BJ (cell line): ENCODE measurements at regions not wholly inside any gene's neighbourhood (a gene's known extent, or its start where the extent isn't known, plus 50 kb on each side); places are given as distances from the start of the nearest gene placed in this dataset.
"Not testable (repeated sequence)": the region's sequence is repeated elsewhere in the genome, so short reads cannot be mapped to it uniquely, and the experiment has no call there.

ENCODE experiments used
- CTCF ChIA-PET: fragments of 350-600 bp; formaldehyde crosslinking; extraction: SDS; loops from one replicate; lab custom pipeline; 2021; ENCODE audit warnings: antibody characterized with exemption, inconsistent platforms; lab: Yijun Ruan, JAX
- POLR2A ChIA-PET: fragments of 300-600 bp; sonication (Branson Sonifier 250); formaldehyde crosslinking; extraction: SDS; loops from one replicate; lab custom pipeline; 2021; ENCODE audit warnings: antibody characterized with exemption; lab: Charles Lee
- DNase-seq: peaks from one replicate; pipeline ENCODE4 v3.0.0-alpha.2; 2011; ENCODE audit warnings: low read depth
- H3K27me3 ChIP-seq: 2 replicates; pipeline ENCODE4 v1.6.0; 2011; ENCODE audit warnings: low read length; ENCODE audit not compliant: control insufficient read depth, insufficient read depth
- H3K36me3 ChIP-seq: 2 replicates; pipeline ENCODE4 v1.5.1; 2011; ENCODE audit warnings: low read length; ENCODE audit not compliant: control insufficient read depth, insufficient read depth
- H3K4me3 ChIP-seq: 2 replicates; pipeline ENCODE4 v1.5.1; 2011; ENCODE audit warnings: low read depth, mild to moderate bottlenecking, control low read depth, low read length
- TF ChIP-seq, protein P1 (sequence below): IDR thresholded peaks from 2 replicates; pipeline ENCODE4 v1.5.1; 2011; ENCODE audit warnings: low read depth, mild to moderate bottlenecking, control low read depth, inconsistent platforms, low read length, moderate library complexity; ENCODE audit not compliant: insufficient read depth

DNA sequence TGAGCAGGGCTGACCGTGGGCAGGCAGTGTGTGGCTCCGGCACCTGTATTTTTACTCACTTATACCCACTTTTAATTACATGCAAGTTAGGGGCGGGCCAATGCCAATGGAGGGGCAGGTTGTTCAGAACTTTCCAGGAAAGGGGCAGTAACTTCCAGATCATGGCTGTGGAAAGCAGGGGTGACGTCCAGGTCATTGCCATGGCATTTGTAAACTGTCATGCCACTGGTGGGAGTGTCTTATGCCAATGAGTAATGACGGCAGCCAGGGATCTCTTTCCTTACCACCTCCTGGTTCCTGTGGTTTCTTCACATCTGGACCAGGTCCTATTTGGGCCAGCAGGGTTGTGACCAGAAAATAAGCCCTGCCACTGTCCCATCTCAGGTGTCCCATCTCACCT, 258.7 kb downstream of the THBS2 start:
- ChIA-PET CTCF (no interaction called here), POLR2A (no interaction called here)
- no peaks in the 10 kb centered on the region for H3K27me3 ChIP-seq
- no peak overlapping the region for H3K4me3 ChIP-seq
- TF ChIP-seq, protein P1, sequence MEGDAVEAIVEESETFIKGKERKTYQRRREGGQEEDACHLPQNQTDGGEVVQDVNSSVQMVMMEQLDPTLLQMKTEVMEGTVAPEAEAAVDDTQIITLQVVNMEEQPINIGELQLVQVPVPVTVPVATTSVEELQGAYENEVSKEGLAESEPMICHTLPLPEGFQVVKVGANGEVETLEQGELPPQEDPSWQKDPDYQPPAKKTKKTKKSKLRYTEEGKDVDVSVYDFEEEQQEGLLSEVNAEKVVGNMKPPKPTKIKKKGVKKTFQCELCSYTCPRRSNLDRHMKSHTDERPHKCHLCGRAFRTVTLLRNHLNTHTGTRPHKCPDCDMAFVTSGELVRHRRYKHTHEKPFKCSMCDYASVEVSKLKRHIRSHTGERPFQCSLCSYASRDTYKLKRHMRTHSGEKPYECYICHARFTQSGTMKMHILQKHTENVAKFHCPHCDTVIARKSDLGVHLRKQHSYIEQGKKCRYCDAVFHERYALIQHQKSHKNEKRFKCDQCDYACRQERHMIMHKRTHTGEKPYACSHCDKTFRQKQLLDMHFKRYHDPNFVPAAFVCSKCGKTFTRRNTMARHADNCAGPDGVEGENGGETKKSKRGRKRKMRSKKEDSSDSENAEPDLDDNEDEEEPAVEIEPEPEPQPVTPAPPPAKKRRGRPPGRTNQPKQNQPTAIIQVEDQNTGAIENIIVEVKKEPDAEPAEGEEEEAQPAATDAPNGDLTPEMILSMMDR: no peak
- H3K36me3 ChIP-seq: no peaks in the 10 kb centered on the region
- DNase-seq: no peak

DNA sequence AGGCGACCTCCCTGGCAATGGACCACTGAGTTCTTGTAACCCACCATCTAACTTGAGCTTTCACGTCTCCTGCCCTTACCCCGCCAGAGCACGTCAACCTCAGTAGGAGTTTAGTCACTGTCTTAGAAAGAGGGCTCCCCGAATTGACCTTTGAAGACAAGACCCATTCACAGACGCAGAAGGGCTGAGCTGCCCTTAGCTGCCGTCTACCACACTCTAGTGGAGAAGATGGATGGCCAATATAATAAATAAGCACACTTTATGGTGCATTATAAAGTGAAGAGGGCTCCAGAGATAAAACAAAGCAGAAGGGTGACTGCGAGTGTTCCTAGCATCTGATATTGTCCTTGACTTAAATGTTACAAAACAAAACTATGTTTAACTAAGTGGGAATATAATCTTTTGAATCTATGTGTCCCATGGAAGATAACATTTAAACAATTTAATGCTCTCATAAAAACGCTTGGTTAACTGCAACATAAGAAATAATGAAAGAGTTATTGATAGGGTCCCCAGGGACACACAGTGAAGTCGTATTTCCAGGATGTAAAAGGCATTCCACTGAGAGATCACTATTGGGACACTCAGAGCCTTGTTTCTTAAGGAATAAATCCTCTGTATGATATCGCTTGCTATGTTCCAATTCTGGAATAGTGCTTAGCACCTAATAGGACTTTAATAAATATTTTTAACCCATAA, 261.1 kb downstream of the THBS2 start:
- ChIA-PET CTCF (interaction anchor here (0.6 to 1.0 kb wide), 2 partner anchors 11 to 25 kb away, joined by 3 read pairs; no protein-coding TSS in a partner anchor), POLR2A (no interaction called here)
- no peaks in the 10 kb centered on the region for H3K36me3 ChIP-seq
- TF ChIP-seq, protein P1: no peak
- H3K4me3 ChIP-seq: no peak overlapping the region
- DNase-seq: no peak
- H3K27me3 ChIP-seq: no peaks in the 10 kb centered on the region

DNA sequence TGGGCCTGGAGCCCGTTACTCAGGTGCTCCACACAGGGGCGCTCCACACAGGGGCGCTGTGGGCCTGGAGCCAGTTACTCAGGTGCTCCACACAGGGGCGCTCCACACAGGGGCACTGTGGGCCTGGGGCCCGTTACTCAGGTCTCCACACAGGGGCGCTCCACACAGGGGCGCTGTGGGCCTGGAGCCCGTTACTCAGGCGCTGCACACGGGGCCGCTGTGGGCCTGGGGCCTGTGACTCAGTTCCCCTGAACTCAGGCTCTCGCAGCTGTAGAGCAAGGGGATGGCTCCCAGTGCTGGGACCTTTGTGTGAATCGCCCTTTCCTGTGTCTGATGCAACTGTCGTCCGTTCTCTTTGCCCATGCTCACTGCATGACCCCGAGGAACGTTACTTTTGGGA, 262.0 kb downstream of the THBS2 start:
- CTCF ChIA-PET: interaction anchor here (0.6 kb wide), 1 partner anchor 26 kb away, joined by 3 read pairs; no protein-coding TSS in a partner anchor
- DNase-seq, H3K4me3 ChIP-seq, H3K27me3 ChIP-seq, H3K36me3 ChIP-seq, POLR2A ChIA-PET: not testable (repeated sequence)

DNA sequence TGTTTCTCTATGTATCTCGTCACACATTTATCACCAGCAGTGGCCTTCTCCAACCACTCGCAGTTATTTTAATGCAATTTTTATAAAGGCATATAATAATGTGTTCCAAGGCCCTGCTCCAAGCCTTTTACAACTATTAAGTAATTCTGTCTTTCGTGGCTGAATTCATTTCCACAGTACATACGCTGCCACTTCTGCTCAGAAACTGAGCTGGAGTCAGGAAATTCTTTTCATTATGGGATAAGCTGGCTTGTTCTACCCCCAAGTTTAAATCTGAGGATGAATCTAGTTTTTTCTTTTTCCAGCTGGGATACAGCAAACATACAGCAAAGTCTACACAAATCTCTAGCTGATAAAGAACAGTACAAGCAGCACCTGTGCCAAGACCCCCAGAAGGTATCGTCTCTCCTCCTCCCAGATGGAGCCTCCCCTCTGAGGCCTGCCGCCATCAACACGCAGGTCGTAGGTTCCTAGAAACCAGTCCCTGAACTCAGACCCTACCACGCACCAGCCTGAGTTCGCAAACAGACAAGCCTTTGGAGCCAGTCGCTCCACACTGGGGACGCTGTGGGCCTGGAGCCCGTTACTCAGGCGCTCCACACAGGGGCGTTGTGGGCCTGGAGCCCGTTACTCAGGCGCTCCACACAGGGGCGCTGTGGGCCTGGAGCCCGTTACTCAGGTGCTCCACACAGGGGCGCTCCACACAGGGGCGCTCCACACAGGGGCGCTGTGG, 263.5 kb downstream of the THBS2 start:
- TF ChIP-seq, protein P1: no peak
- DNase-seq: no peak
- POLR2A ChIA-PET: no interaction called here
- Histone ChIP-seq H3K4me3 (no peak overlapping the region), H3K36me3 (no peaks in the 10 kb centered on the region), H3K27me3 (no peaks in the 10 kb centered on the region)
- CTCF ChIA-PET: interaction anchor here (1.3 kb wide), 1 partner anchor 31 kb away, joined by 3 read pairs; no protein-coding TSS in a partner anchor

DNA sequence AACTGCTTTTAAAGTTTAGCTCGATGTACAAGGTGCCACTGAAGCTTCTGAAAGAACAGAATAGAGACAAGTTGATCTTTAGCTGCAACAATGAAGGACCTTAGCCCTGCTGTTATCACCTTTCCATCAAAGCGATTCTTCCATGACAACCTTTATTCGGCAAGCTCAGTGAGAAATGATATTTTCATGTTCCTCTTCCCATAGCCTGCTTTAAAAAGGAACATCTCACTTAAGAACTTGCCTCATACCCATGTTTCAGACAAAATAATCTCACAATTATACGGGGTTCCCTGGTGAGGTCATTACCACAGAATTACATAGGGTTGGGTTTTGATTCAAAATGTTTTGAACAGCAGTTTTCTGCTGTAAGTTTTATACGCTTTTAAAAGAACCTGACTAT, 264.2 kb downstream of the THBS2 start:
- Histone ChIP-seq H3K27me3 (no peaks in the 10 kb centered on the region), H3K4me3 (no peak overlapping the region), H3K36me3 (no peaks in the 10 kb centered on the region)
- ChIA-PET CTCF (interaction anchor here (1.3 kb wide), 1 partner anchor 32 kb away, joined by 3 read pairs; no protein-coding TSS in a partner anchor), POLR2A (no interaction called here)
- TF ChIP-seq, protein P1: no peak
- no peak for DNase-seq
